ENCODE measurements at regions not wholly inside any gene's neighbourhood (a gene's known extent, or its start where the extent isn't known, plus 50 kb on each side); places are given as distances from the start of the nearest gene placed in this dataset.

- no peak for DNase-seq (ENCODE audit: low read depth in 3 of 3, low spot score in 2 of 3)
Measured at GRCh38 chr9:21744841-21745240, 57.6 kb upstream of the MTAP start.

- no peak for DNase-seq (ENCODE audit: low read depth in 3 of 3, low spot score in 2 of 3)
Measured at GRCh38 chr9:21746550-21746949, 55.9 kb upstream of the MTAP start.

GRCh38 chr9:21747175-21747574, 55.3 kb upstream of the MTAP start:
- no peak for DNase-seq (ENCODE audit: low read depth in 3 of 3, low spot score in 2 of 3)

GRCh38 chr9:21750021-21750735, 52.3 kb upstream of the MTAP start:
- no peak for DNase-seq (ENCODE audit: low read depth in 3 of 3, low spot score in 2 of 3)

GRCh38 chr9:21751998-21752397, 50.4 kb upstream of the MTAP start:
- no peak for DNase-seq (ENCODE audit: low read depth in 3 of 3, low spot score in 2 of 3)

Data from right renal cortex interstitium (tissue), 3 donors.